GM12891 (cell line): ENCODE measurements at regions not wholly inside any gene's neighbourhood (a gene's known extent, or its start where the extent isn't known, plus 50 kb on each side); places are given as distances from the start of the nearest gene placed in this dataset.

Experiments
- POLR2A ChIP-seq: IDR thresholded peaks from 2 replicates; pipeline ENCODE4 v1.6.1; 2011; ENCODE audit warnings: low read depth, low read length, control low read depth
- POLR2AphosphoS5 ChIP-seq: IDR thresholded peaks from 2 replicates; pipeline ENCODE4 v1.6.1; 2011; ENCODE audit warnings: low read depth, low read length, control low read depth
- SPI1 ChIP-seq: IDR thresholded peaks from 2 replicates; pipeline ENCODE4 v1.6.1; 2011; ENCODE audit warnings: low read depth, low read length, control low read depth
- TAF1 ChIP-seq: IDR thresholded peaks from 2 replicates; pipeline ENCODE4 v1.6.1; 2011; ENCODE audit warnings: low read depth, low read length, control low read depth

- no peak for TF ChIP-seq POLR2A
- TF ChIP-seq SPI1 = no peak
- TF ChIP-seq TAF1 = no peak
- no peak for TF ChIP-seq POLR2AphosphoS5
Observed at GRCh38 chr15:36430726-36431265, 148.6 kb upstream of the CDIN1 start.
